WI38 (cell line): ENCODE measurements at regions not wholly inside any gene's neighbourhood (a gene's known extent, or its start where the extent isn't known, plus 50 kb on each side); places are given as distances from the start of the nearest gene placed in this dataset.

Source experiments
- H3K4me3 ChIP-seq: 2 replicates; pipeline ENCODE4 v1.5.1; 2011; ENCODE audit warnings: low read depth, mild to moderate bottlenecking, control low read depth, low read length
- TF ChIP-seq, protein P1 (sequence below): IDR thresholded peaks from 2 replicates; pipeline ENCODE4 v1.5.1; 2012; ENCODE audit warnings: low read depth, mild to moderate bottlenecking, control low read depth, low read length

DNA sequence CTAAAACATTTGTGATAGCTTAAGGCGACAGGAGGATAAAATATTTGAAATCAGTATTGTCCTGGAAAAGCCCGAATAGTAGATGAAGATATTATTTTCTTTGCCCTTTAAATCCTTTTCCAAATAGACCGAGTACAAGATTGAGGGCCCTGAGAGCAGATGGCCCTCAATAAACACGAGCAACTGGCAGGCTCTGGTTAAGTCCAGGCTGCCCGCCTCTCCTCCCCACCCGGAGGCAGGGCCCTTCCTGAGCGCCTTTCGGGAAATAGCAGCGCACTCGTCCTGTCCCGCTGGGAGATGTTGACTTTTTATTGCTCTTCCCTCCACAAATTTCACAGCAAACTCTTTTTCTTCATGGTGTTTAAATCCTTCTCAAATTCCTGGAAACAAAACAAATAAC lies 50.8 kb upstream of the MAX start:
- no peak overlapping the region for H3K4me3 ChIP-seq
- TF ChIP-seq, protein P1, sequence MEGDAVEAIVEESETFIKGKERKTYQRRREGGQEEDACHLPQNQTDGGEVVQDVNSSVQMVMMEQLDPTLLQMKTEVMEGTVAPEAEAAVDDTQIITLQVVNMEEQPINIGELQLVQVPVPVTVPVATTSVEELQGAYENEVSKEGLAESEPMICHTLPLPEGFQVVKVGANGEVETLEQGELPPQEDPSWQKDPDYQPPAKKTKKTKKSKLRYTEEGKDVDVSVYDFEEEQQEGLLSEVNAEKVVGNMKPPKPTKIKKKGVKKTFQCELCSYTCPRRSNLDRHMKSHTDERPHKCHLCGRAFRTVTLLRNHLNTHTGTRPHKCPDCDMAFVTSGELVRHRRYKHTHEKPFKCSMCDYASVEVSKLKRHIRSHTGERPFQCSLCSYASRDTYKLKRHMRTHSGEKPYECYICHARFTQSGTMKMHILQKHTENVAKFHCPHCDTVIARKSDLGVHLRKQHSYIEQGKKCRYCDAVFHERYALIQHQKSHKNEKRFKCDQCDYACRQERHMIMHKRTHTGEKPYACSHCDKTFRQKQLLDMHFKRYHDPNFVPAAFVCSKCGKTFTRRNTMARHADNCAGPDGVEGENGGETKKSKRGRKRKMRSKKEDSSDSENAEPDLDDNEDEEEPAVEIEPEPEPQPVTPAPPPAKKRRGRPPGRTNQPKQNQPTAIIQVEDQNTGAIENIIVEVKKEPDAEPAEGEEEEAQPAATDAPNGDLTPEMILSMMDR, result no peak

DNA sequence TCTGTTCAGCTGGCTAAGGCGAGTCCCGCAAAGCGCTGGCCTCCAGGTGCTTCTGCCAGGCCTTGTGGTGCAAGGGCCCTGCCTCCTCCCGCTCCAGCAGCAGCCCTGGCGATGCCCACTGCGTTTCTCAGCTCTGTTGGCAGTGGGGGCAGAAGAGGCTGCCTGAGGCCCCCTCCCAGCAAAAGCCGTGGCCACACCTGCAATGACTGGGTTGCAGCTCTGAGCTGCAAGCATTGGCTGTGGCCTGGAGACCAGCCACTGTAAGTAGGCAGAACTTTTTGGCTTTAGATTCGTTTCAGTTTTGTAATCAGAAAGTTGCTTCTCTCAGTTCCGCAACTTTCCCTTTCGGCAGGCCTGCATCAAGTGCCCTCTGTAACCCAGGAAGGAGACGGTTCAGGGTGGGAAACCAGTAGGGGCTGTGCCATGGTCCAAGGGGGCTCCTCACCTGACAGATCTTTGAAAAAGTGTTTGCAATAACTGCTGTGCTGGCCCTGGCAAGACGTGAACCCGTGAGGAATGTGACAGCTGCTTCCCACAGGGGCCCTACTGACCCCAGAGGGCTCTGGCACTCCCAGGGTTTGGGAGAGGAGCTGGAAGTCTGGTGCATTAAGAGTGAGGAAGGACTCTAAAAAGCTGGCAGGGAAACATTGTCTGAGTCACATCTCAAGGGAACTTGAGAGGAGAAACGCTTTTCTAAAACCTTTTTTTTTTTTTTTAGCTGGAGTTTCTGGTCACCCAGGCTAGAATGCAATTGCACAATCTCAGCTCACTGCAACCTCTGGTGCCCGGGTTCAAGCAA lies 54.5 kb upstream of the MAX start:
- no peak overlapping the region for H3K4me3 ChIP-seq
- TF ChIP-seq, protein P1, result no peak

DNA sequence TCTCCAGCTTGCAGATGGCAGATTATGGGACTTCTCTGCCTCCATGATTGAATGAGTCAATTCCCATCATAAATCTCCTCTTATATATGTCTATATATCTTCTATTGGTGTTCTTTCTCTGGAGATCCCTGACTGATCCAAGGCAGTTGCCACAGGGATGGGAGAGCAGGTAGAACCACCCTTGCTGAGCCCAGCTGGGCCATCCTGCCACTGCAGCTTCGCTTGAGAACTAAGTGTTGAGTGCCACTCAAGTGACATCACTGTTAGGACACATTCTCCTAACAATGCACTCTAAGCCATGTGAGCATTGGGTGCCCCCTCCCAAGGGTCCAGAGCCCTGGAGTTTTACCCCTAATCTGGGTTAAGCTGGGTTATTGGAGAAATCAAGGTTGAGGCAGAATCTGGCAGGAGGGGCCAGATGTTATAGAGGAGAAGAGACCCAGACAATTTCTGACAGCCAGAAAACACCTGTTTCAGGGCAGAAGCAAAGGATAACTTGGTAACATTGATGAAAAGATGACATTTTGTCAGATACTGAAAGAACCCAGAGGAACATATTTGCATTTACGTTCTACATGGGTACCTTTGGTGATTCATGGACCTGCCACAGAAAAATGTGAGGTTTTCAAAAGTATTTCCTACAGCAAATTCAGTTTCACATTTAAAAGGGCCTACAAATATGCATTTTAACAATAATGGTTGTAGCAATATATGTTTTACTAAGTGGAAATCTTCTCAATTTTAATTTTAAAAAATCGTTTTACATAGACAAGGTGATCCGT lies 57.2 kb upstream of the MAX start:
- TF ChIP-seq, protein P1, result no peak

DNA sequence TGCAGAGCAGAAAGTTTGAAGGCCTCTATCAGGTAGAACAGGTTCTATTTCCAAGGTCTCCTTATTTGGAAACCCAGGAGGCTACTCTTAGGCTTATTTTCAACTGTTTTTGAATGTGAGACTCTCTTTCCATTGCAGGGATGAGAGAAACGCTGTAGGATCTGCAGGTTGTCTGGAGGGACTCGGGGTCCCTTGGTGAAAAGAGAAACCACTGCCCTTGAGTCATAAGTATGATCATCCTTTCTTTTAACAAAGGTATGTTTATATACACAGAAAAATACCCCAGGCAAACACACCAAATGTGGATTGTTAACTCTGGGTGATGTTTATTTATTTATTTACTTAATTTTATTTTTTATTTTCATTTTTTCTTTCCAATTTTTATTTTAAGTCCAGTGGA lies 57.8 kb upstream of the MAX start:
- TF ChIP-seq, protein P1, result no peak
- H3K4me3 ChIP-seq, result no peak overlapping the region

More for the DNA sequence above, 57.2 kb upstream of the MAX start:
- H3K4me3 ChIP-seq, result no peak overlapping the region

GRCh38 chr14:65162031-65162430 lies 59.7 kb upstream of the MAX start:
- TF ChIP-seq, protein P1, result no peak
- H3K4me3 ChIP-seq, result no peak overlapping the region

DNA sequence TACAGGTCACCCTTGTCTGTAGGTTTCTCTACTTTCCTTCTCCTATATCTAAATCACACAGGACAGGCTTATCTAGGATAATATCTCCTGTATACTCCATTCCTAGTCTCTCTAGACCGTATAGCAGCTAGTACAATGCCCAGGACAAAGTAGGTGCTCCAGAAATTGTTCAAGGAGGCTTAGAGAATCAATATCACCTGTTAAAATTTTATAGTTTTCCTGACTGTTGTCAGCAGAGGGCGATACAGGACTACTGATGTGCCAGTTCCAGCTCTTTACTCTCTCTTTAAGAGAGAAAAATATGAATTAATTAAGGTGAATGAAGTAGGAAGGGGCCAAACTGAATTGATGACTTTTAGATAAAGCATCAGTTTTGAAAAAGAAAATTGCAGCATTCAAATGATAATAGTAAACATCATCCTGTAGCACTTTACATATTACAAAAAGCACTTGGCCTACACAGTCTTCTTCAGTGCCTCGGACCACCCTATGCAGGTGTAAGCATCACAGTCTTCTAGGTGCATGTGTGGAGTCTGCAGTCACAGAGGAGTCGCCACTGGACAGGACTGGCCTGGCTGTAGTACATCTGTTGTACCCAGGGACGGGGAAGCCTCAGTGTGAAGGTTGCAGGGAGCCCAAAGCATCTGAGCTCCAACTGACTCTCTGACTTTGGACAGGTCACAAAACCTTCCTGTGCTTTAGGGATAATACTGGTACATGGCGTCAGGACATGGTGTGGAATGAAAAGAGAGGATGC lies 61.9 kb upstream of the MAX start:
- no peak overlapping the region for H3K4me3 ChIP-seq
- TF ChIP-seq, protein P1, result peak; percentile 38; the same call in 1 of the 2 replicates

GRCh38 chr14:65164825-65165135 lies 62.5 kb upstream of the MAX start:
- TF ChIP-seq, protein P1, result no peak
- H3K4me3 ChIP-seq, result no peak overlapping the region
